ENCODE measurements at regions not wholly inside any gene's neighbourhood (a gene's known extent, or its start where the extent isn't known, plus 50 kb on each side); places are given as distances from the start of the nearest gene placed in this dataset.

DNA sequence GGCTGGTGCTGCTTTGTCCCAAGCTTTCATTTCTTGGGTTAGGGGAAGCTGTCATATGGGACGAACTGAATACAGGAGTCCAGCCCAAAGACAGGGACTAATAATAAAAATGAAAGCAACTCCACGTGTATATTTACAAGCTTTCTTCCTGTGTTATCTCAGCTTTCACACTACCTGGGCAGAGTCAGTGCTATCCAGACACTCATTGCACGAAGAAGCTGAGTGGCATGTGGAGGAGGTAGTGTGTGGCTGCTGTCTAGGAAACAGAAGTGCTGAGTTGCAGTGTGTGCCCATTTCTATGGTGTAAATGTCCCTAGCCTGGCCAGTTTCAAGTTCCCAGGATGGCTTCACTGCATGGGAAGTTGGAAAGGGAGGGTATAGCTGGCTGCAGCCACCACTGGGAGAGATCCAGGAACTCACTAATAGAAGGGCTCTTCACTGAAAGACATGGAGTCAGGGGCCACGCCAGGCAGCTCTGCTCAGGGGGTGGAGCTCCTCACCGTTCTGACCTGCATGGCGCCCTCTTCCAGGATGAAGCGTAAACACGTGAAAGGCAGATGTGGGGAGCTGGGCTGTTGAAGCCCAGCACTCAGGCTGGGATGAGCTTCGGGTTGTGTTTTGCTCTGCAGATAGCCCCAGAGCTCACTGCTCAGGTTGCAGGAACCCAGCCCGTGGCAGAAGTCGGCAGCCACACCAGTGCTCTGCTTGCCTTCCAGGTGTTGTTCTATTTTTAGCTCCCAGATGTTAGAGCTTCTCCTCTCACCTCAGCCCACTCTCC lies 116.9 kb downstream of the IRX2 start:
- no peaks in the 10 kb centered on the region for H3K9me2 ChIP-seq (replicated peaks; ENCODE audit: insufficient read depth, low read length)
- no peaks in the 10 kb centered on the region for H3K27me3 ChIP-seq (ENCODE audit: low read length)
- H3K36me3 ChIP-seq (ENCODE audit: low read length), result no peaks in the 10 kb centered on the region
- no peak overlapping the region for H2AFZ ChIP-seq (ENCODE audit: low read depth, low read length, severe bottlenecking)
- no peak overlapping the region for H3K4me2 ChIP-seq (ENCODE audit: low read depth, low read length, poor library complexity, severe bottlenecking)
- no peak overlapping the region for H3K4me3 ChIP-seq (ENCODE audit: insufficient read depth, low read length, poor library complexity, severe bottlenecking)
- no peak overlapping the region for H3K27ac ChIP-seq (ENCODE audit: low read depth, low read length)
- no peaks in the 10 kb centered on the region for H3F3A ChIP-seq (ENCODE audit: insufficient read depth)
- no peaks in the 10 kb centered on the region for H3K79me2 ChIP-seq (ENCODE audit: insufficient read depth, low read length)
- H3K9ac ChIP-seq (ENCODE audit: low read length), result no peak overlapping the region
- H4K20me1 ChIP-seq (ENCODE audit: low read depth, low read length), result no peaks in the 10 kb centered on the region
- no peaks in the 10 kb centered on the region for H3K9me3 ChIP-seq (ENCODE audit: insufficient read depth, low read length)
- TF ChIP-seq EZH2phosphoT487 (conservative IDR thresholded peaks at IDR 0.05; ENCODE audit: low read length), result no peak
- no peak for TF ChIP-seq CTCF (IDR thresholded peaks at IDR 0.05; ENCODE audit: insufficient read depth, low read length, poor library complexity, severe bottlenecking)

DNA sequence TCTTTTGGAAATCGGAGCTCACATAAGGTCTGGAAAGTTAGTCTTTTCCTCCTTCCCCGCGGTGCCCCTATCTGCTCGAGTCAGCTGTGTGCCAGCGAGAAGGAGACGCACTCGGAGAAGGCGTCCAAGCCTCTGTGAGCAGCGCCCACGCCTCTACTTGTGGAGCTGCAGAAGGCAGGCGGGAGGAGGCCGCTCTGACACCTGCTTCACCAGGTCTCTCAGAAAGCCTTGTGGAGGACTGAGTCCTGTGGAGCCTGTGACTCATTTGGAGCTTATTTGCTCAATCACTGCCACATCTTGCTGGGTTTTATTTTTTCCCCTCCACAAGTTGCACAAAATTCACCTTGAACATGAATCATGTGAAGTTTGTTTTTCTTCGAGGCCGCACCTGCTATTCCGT lies 117.5 kb downstream of the IRX2 start:
- Histone ChIP-seq H3K4me2 (ENCODE audit: low read depth, low read length, poor library complexity, severe bottlenecking) (no peak overlapping the region), H4K20me1 (ENCODE audit: low read depth, low read length) (no peaks in the 10 kb centered on the region), H3K9ac (ENCODE audit: low read length) (no peak overlapping the region), H3K27me3 (ENCODE audit: low read length) (no peaks in the 10 kb centered on the region), H3K4me3 (ENCODE audit: insufficient read depth, low read length, poor library complexity, severe bottlenecking) (no peak overlapping the region), H3K36me3 (ENCODE audit: low read length) (no peaks in the 10 kb centered on the region), H3K9me2 (replicated peaks; ENCODE audit: insufficient read depth, low read length) (no peaks in the 10 kb centered on the region), H3K9me3 (ENCODE audit: insufficient read depth, low read length) (no peaks in the 10 kb centered on the region), H3K27ac (ENCODE audit: low read depth, low read length) (no peak overlapping the region), H3K79me2 (ENCODE audit: insufficient read depth, low read length) (no peaks in the 10 kb centered on the region), H3F3A (ENCODE audit: insufficient read depth) (no peaks in the 10 kb centered on the region), H2AFZ (ENCODE audit: low read depth, low read length, severe bottlenecking) (no peak overlapping the region)
- TF ChIP-seq EZH2phosphoT487 (conservative IDR thresholded peaks at IDR 0.05; ENCODE audit: low read length), result no peak
- TF ChIP-seq CTCF (IDR thresholded peaks at IDR 0.05; ENCODE audit: insufficient read depth, low read length, poor library complexity, severe bottlenecking), result no peak

- Histone ChIP-seq H3K9ac (ENCODE audit: low read length) (no peak overlapping the region), H3K9me2 (replicated peaks; ENCODE audit: insufficient read depth, low read length) (no peaks in the 10 kb centered on the region), H3K27ac (ENCODE audit: low read depth, low read length) (no peak overlapping the region), H3K4me2 (ENCODE audit: low read depth, low read length, poor library complexity, severe bottlenecking) (no peak overlapping the region), H4K20me1 (ENCODE audit: low read depth, low read length) (no peaks in the 10 kb centered on the region), H2AFZ (ENCODE audit: low read depth, low read length, severe bottlenecking) (no peak overlapping the region), H3K4me3 (ENCODE audit: insufficient read depth, low read length, poor library complexity, severe bottlenecking) (no peak overlapping the region), H3F3A (ENCODE audit: insufficient read depth) (no peaks in the 10 kb centered on the region), H3K27me3 (ENCODE audit: low read length) (no peaks in the 10 kb centered on the region), H3K9me3 (ENCODE audit: insufficient read depth, low read length) (no peaks in the 10 kb centered on the region), H3K79me2 (ENCODE audit: insufficient read depth, low read length) (no peaks in the 10 kb centered on the region), H3K36me3 (ENCODE audit: low read length) (no peaks in the 10 kb centered on the region)
- TF ChIP-seq CTCF (IDR thresholded peaks at IDR 0.05; ENCODE audit: insufficient read depth, low read length, poor library complexity, severe bottlenecking), result no peak
These were observed 119.7 kb downstream of the IRX2 start for GRCh38 chr5:2631758-2632157.
